IMR-90 (cell line): ENCODE measurements at regions not wholly inside any gene's neighbourhood (a gene's known extent, or its start where the extent isn't known, plus 50 kb on each side); places are given as distances from the start of the nearest gene placed in this dataset.

Source experiments
- ATAC-seq: fragments of 200-7000 bp; cut with Tn5 transposase; 2 replicates; pipeline ENCODE4 v1.9.1; 2020; ENCODE audit warnings: low read depth, mild to moderate bottlenecking, moderate library complexity
- BruUV-seq: library from RNA; stranded (reverse); fragments of 400-500 nt; replicated peaks from 2 replicates; lab custom pipeline; 2021; lab: Mats Ljungman, UMichigan
- CTCF ChIA-PET: fragments of 300-600 bp; formaldehyde crosslinking; extraction: SDS; loops from one replicate; lab custom pipeline; 2021; ENCODE audit warnings: antibody characterized with exemption; lab: Yijun Ruan, JAX
- POLR2A ChIA-PET: fragments of 300-600 bp; sonication (Branson Sonifier 250); formaldehyde crosslinking; loops from one replicate; lab custom pipeline; 2022; ENCODE audit warnings: antibody characterized with exemption; ENCODE audit not compliant: unreplicated experiment; lab: Charles Lee
- DNase-seq: peaks from one replicate; pipeline ENCODE4 v3.0.0; 2013
- H2AFZ ChIP-seq: replicated peaks from 2 replicates; pipeline ENCODE3; 2013; ENCODE audit warnings: low read length, mild to moderate bottlenecking; ENCODE audit not compliant: poor library complexity
- H2AK5ac ChIP-seq: 2 replicates; pipeline ENCODE4 v1.6.1; 2013; ENCODE audit warnings: low read depth, low read length, inconsistent platforms
- H2AK9ac ChIP-seq: replicated peaks from 2 replicates; pipeline ENCODE3; 2013; ENCODE audit warnings: mild to moderate bottlenecking, low read depth, low read length, moderate library complexity; ENCODE audit not compliant: poor library complexity
- H2BK120ac ChIP-seq: 2 replicates; pipeline ENCODE4 v1.6.1; 2013; ENCODE audit warnings: low read depth, low read length, inconsistent platforms
- H2BK15ac ChIP-seq: 3 replicates; pipeline ENCODE4 v1.6.1; 2013; ENCODE audit warnings: low read depth, low read length, inconsistent platforms
- H2BK20ac ChIP-seq: 2 replicates; pipeline ENCODE4 v1.6.1; 2013; ENCODE audit warnings: low read depth, mild to moderate bottlenecking, inconsistent platforms, low read length, moderate library complexity
- H2BK5ac ChIP-seq: 2 replicates; pipeline ENCODE4 v1.6.1; 2013; ENCODE audit warnings: mild to moderate bottlenecking, low read depth, low read length, inconsistent platforms; ENCODE audit not compliant: poor library complexity, severe bottlenecking
- H3K14ac ChIP-seq: replicated peaks from 2 replicates; pipeline ENCODE4 v1.6.1; 2013; ENCODE audit warnings: low read depth, low read length, inconsistent platforms
- H3K18ac ChIP-seq: 2 replicates; pipeline ENCODE4 v1.6.1; 2013; ENCODE audit warnings: low read depth, low read length, control low read depth
- H3K23ac ChIP-seq: 2 replicates; pipeline ENCODE4 v1.6.1; 2013; ENCODE audit warnings: low read depth, low read length, inconsistent platforms
- H3K27ac ChIP-seq: 2 replicates; pipeline ENCODE4 v1.5.1; 2013; ENCODE audit warnings: mild to moderate bottlenecking, control low read depth, low read length; ENCODE audit not compliant: insufficient read depth
- H3K27me3 ChIP-seq: 2 replicates; pipeline ENCODE4 v1.6.1; 2013; ENCODE audit warnings: low read length; ENCODE audit not compliant: control insufficient read depth, insufficient read depth
- H3K36me3 ChIP-seq: 2 replicates; pipeline ENCODE4 v1.6.1; 2013; ENCODE audit warnings: low read length, mixed read lengths; ENCODE audit not compliant: control insufficient read depth, insufficient read depth
- H3K4ac ChIP-seq: 2 replicates; pipeline ENCODE4 v1.6.1; 2013; ENCODE audit warnings: low read depth, low read length, inconsistent platforms
- H3K4me1 ChIP-seq: 2 replicates; pipeline ENCODE4 v1.6.1; 2013; ENCODE audit warnings: low read length, mixed read lengths; ENCODE audit not compliant: control insufficient read depth, insufficient read depth
- H3K4me2 ChIP-seq: 2 replicates; pipeline ENCODE4 v1.6.1; 2013; ENCODE audit warnings: low read depth, mild to moderate bottlenecking, control low read depth, low read length, moderate library complexity
- H3K4me3 ChIP-seq: 2 replicates; pipeline ENCODE4 v1.5.1; 2013; ENCODE audit warnings: low read depth, mild to moderate bottlenecking, control low read depth, low read length, moderate library complexity; ENCODE audit not compliant: insufficient read depth
- H3K56ac ChIP-seq: 2 replicates; pipeline ENCODE4 v1.6.1; 2013; ENCODE audit warnings: low read length, inconsistent platforms; ENCODE audit not compliant: insufficient read depth; ENCODE audit errors: extremely low read depth
- H3K79me1 ChIP-seq, 2 experiments: 2 replicates each; pipeline ENCODE4 v1.6.1; 2013; ENCODE audit warnings: low read length in 2 of 2, inconsistent platforms in 1 of 2, low read depth in 1 of 2
- H3K9ac ChIP-seq: 2 replicates; pipeline ENCODE4 v1.6.1; 2013; ENCODE audit warnings: low read depth, low read length, control low read depth
- H3K9me1 ChIP-seq: 2 replicates; pipeline ENCODE4 v1.6.1; 2013; ENCODE audit warnings: low read length, inconsistent platforms; ENCODE audit not compliant: insufficient read depth
- H3K9me3 ChIP-seq: 2 replicates; pipeline ENCODE4 v1.6.1; 2013; ENCODE audit warnings: low read length; ENCODE audit not compliant: control insufficient read depth, insufficient read depth
- H4K20me1 ChIP-seq: 2 replicates; pipeline ENCODE4 v1.6.1; 2013; ENCODE audit warnings: low read length, inconsistent platforms; ENCODE audit not compliant: insufficient read depth
- H4K5ac ChIP-seq: 2 replicates; pipeline ENCODE4 v1.6.1; 2013; ENCODE audit warnings: mild to moderate bottlenecking, low read depth, low read length, control low read depth
- H4K8ac ChIP-seq, 2 experiments: 2 replicates each; pipeline ENCODE4 v1.6.1; 2013; ENCODE audit warnings: low read depth in 2 of 2, low read length in 2 of 2, control low read depth in 1 of 2, inconsistent platforms in 1 of 2
- H4K91ac ChIP-seq: 2 replicates; pipeline ENCODE4 v1.6.1; 2013; ENCODE audit warnings: low read depth, low read length, inconsistent platforms; ENCODE audit not compliant: insufficient read depth
- CHD1 ChIP-seq: IDR thresholded peaks from 2 replicates; pipeline ENCODE4 v1.6.1; 2012; ENCODE audit warnings: low read depth, low read length, improper control_type of control experiment
- CTCF ChIP-seq: conservative IDR thresholded peaks from 2 replicates; pipeline ENCODE4 v1.5.1; 2012; ENCODE audit warnings: mild to moderate bottlenecking, low read depth, low read length, improper control_type of control experiment
- ELK1 ChIP-seq: fragments of 150-350 bp; IDR thresholded peaks from 2 replicates; pipeline ENCODE4 v1.6.1; 2016; ENCODE audit warnings: low read depth, mild to moderate bottlenecking, low read length, moderate library complexity, borderline replicate concordance
- MXI1 ChIP-seq: IDR thresholded peaks from 2 replicates; pipeline ENCODE4 v1.6.1; 2012; ENCODE audit warnings: low read depth, mild to moderate bottlenecking, low read length, moderate library complexity, borderline replicate concordance
- NFE2L2 ChIP-seq: fragments of 150-350 bp; IDR thresholded peaks from 2 replicates; pipeline ENCODE4 v1.6.1; 2016; ENCODE audit warnings: low read depth, mild to moderate bottlenecking, low read length
- POLR2A ChIP-seq: IDR thresholded peaks from 2 replicates; pipeline ENCODE4 v1.6.1; 2012; ENCODE audit warnings: mild to moderate bottlenecking, low read depth, low read length
- SMC3 ChIP-seq: fragments of 150-350 bp; IDR thresholded peaks from 2 replicates; pipeline ENCODE4 v1.6.1; 2016; ENCODE audit warnings: low read depth, mild to moderate bottlenecking, antibody characterized with exemption, low read length, moderate library complexity
- WGBS, 2 experiments: methylation state at CpG; one replicate each; pipeline versions ENCODE4 v1.1.5 to v1.1.7; 2013; ENCODE audit warnings: missing lambda C conversion rate in 2 of 2; ENCODE audit not compliant: insufficient read length in 1 of 2; ENCODE audit errors: extremely low coverage in 2 of 2; 5-methylcytosine and 5-hydroxymethylcytosine counted together
- dilution Hi-C: fragments of 300-500 bp; cut with HindIII; formaldehyde crosslinking; loops from one replicate; pipeline ENCODE4 v1.14.3; 2018; ENCODE audit warnings: low sequenced_read_pairs; ENCODE audit not compliant: unreplicated experiment
- in situ Hi-C: fragments of 300-500 bp; cut with MboI; formaldehyde crosslinking; loops from 3 replicates; pipeline ENCODE4 v1.14.3; 2019; ENCODE audit warnings: low sequenced_read_pairs, inconsistent platforms, mixed read lengths
- intact Hi-C: fragments of 100-400 bp; cut with micrococcal nuclease; formaldehyde crosslinking; loops from 2 replicates; pipeline ENCODE4 v1.10.0; 2022

- H3K4me2 ChIP-seq = no peak overlapping the region
- H3K23ac ChIP-seq = no peak overlapping the region
- no peak overlapping the region for H4K91ac ChIP-seq
- no peak overlapping the region for H2BK120ac ChIP-seq
- no peaks in the 10 kb centered on the region for H3K27me3 ChIP-seq
- no peaks in the 10 kb centered on the region for H4K20me1 ChIP-seq
- H3K9ac ChIP-seq = no peak overlapping the region
- ChIA-PET CTCF (no interaction called here), POLR2A (no interaction called here)
- intact Hi-C loops = no loop called here
- H3K4ac ChIP-seq = no peak overlapping the region
- no peak overlapping the region for H4K5ac ChIP-seq
- dilution Hi-C loops = no loop called here
- H2BK5ac ChIP-seq = no peak overlapping the region
- H2BK15ac ChIP-seq = no peak overlapping the region
- no peak overlapping the region for H2AK5ac ChIP-seq
- no TSS peak for BruUV-seq
- no peak overlapping the region for H2AK9ac ChIP-seq
- no peaks in the 10 kb centered on the region for H3K9me1 ChIP-seq
- H2BK20ac ChIP-seq = no peak overlapping the region
- no peak overlapping the region for H2AFZ ChIP-seq
- no peak overlapping the region for H3K4me3 ChIP-seq
- TF ChIP-seq NFE2L2 (no peak), CHD1 (no peak), MXI1 (no peak), SMC3 (no peak), CTCF (no peak), POLR2A (no peak), ELK1 (no peak)
- in situ Hi-C loops = no loop called here
- DNase-seq (no peak), ATAC-seq (no peak)
- no CpG with 5 or more reads among the region's 4 CpGs for WGBS, 2 experiments
- H3K56ac ChIP-seq = no peak overlapping the region
- no peaks in the 10 kb centered on the region for H3K4me1 ChIP-seq
- no peak overlapping the region for H3K18ac ChIP-seq
- no peaks in the 10 kb centered on the region for H3K36me3 ChIP-seq
- H3K79me1 ChIP-seq = no peaks in the 10 kb centered on the region
- peaks cover 4% of the 10 kb centered on the region; the same call in 1 of the 2 replicates for H3K9me3 ChIP-seq
- no peak overlapping the region for H4K8ac ChIP-seq
- no peak overlapping the region for H3K14ac ChIP-seq
- H3K27ac ChIP-seq = no peak overlapping the region
Observed at GRCh38 chr9:119020730-119021333, 348.4 kb downstream of the BRINP1 start.
